Mucosa of descending colon (tissue), 3 donors: ENCODE measurements at regions not wholly inside any gene's neighbourhood (a gene's known extent, or its start where the extent isn't known, plus 50 kb on each side); places are given as distances from the start of the nearest gene placed in this dataset.
A peak's percentile ranks its signal among the peaks of the same experiment; 100 is the strongest.
"Not testable (repeated sequence)": the region's sequence is repeated elsewhere in the genome, so short reads cannot be mapped to it uniquely, and the experiment has no call there.

Experiments
- ATAC-seq: fragments of 200-7000 bp; cut with Tn5 transposase; one replicate; pipeline ENCODE4 v1.9.1; 2020; ENCODE audit warnings: mild to moderate bottlenecking, moderate library complexity
- DNase-seq, 3 donors: peaks; one replicate each; pipeline ENCODE4 v3.0.0-alpha.2; 2020
- H3K36me3 ChIP-seq: fragments of 200-600 bp; one replicate; pipeline ENCODE4 v1.8.0; 2021; ENCODE audit warnings: low read depth, mild to moderate bottlenecking
- H3K4me1 ChIP-seq: fragments of 200-600 bp; one replicate; pipeline ENCODE4 v1.8.0; 2021; ENCODE audit warnings: low read depth, mild to moderate bottlenecking
- H3K4me3 ChIP-seq: fragments of 200-600 bp; one replicate; pipeline ENCODE4 v1.8.0; 2021; ENCODE audit warnings: mild to moderate bottlenecking
- H3K9me3 ChIP-seq: fragments of 200-600 bp; one replicate; pipeline ENCODE4 v1.8.0; 2021; ENCODE audit warnings: mild to moderate bottlenecking
- intact Hi-C, 2 donors: fragments of 100-400 bp; cut with DNase I in 1 of 2; cut with micrococcal nuclease in 1 of 2; formaldehyde crosslinking; loops; one replicate each; pipeline versions ENCODE4 v1.11.0 to v1.11.1; 2022; cut with DNase I, micrococcal nuclease
- TF ChIP-seq, protein P1 (sequence below): fragments of 200-600 bp; IDR thresholded peaks from one replicate; pipeline ENCODE4 v1.8.0; 2022; ENCODE audit warnings: antibody characterized with exemption, mild to moderate bottlenecking
- donor health status: DM: no; HTN: no; CAD: no; lungs with moderate emphysema.
- donor health status: DM: no; HTN: no; CAD: no.
- donor health status: DM: no; HTN: yes; CAD: no.

DNA sequence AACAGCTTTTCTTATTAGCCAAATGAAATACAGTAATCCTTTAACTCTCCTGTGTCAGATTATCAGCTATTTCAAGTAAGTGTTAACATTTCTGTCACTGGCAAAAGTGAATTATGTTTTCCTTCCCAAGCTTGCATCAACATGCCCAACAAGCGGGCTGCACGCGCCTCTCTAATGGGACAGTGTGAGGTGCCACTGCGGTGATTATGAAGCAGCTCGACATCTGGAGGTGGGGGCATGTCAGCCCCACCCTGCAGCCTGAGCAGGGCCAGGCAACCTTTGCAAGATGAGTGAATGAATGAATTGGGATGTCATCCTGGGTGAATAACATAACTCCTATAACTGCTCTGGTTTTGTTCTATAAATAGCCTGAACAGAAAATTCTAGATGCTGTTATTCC, 301.4 kb downstream of the ZNF326 start:
- intact Hi-C loops = no loop called here
- Histone ChIP-seq H3K9me3 (no peaks in the 10 kb centered on the region), H3K4me1 (no peaks in the 10 kb centered on the region), H3K36me3 (no peaks in the 10 kb centered on the region), H3K4me3 (no peak overlapping the region)
- ATAC-seq = no peak
- TF ChIP-seq, protein P1, sequence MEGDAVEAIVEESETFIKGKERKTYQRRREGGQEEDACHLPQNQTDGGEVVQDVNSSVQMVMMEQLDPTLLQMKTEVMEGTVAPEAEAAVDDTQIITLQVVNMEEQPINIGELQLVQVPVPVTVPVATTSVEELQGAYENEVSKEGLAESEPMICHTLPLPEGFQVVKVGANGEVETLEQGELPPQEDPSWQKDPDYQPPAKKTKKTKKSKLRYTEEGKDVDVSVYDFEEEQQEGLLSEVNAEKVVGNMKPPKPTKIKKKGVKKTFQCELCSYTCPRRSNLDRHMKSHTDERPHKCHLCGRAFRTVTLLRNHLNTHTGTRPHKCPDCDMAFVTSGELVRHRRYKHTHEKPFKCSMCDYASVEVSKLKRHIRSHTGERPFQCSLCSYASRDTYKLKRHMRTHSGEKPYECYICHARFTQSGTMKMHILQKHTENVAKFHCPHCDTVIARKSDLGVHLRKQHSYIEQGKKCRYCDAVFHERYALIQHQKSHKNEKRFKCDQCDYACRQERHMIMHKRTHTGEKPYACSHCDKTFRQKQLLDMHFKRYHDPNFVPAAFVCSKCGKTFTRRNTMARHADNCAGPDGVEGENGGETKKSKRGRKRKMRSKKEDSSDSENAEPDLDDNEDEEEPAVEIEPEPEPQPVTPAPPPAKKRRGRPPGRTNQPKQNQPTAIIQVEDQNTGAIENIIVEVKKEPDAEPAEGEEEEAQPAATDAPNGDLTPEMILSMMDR = no peak
- no peak for DNase-seq

DNA sequence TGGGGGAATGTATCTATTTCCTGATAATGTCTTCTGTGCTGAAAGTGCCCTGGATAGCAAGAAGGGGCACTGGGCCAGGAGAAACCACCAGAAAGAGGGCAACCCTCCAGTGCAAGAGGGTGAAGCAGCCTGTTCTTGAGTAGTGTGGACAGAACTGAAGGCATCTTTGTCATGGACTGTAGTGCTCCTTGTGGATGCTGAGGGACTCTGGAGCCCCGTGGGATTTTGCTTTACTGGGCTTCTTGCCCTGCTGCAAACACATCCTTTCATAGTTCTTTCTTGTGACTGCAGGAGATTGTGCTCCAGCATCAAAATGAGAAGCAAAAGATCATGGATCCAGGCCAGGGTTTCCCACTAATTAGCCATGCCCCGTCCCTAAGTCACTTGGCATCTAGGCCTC, 300.6 kb downstream of the ZNF326 start:
- TF ChIP-seq, protein P1 = no peak
- no peaks in the 10 kb centered on the region for H3K36me3 ChIP-seq
- intact Hi-C loops = no loop called here
- ATAC-seq (no peak), DNase-seq (no peak)
- H3K9me3 ChIP-seq = no peaks in the 10 kb centered on the region
- H3K4me1 ChIP-seq = no peaks in the 10 kb centered on the region
- H3K4me3 ChIP-seq = no peak overlapping the region

DNA sequence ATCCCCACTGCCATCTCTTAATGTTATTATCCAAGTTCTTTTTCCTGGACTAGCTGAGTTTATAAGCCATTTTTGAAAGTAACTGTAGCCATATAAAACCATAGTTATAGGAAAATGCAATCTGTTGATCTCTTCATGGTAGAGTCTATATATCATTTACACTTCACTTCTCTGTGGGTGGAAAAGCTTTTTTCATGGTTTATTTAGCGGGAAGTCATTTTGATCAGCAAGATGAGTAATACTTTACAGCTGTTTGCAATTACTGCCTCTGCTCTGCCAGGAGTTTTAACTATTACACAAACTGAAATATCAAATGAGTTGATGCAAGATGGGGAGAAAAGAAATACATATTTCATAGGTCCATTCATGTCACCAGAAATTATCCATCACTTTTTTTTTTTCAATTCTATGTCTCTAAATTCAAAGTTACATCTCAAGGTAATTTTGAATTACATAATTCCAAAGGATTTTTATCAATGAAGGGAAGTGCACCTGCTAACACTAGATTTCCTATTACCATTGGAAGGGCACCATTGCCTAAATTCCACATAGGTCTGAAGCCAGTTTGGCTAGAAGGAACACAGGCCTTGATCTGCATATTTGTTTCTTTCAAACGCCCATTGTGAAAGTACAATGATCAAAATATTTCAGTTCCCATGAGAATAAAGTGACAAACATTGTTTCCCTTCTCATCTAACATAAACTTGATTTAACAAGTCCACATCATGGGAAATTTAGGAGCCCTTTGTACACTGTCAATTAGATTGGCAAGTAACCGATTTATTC, 296.7 kb downstream of the ZNF326 start:
- no peaks in the 10 kb centered on the region for H3K4me1 ChIP-seq
- H3K9me3 ChIP-seq = no peaks in the 10 kb centered on the region
- no peak overlapping the region for H3K4me3 ChIP-seq
- peak; percentile 58 for ATAC-seq
- DNase-seq = no peak
- intact Hi-C loops = no loop called here
- H3K36me3 ChIP-seq = no peaks in the 10 kb centered on the region
- TF ChIP-seq, protein P1 = no peak

DNA sequence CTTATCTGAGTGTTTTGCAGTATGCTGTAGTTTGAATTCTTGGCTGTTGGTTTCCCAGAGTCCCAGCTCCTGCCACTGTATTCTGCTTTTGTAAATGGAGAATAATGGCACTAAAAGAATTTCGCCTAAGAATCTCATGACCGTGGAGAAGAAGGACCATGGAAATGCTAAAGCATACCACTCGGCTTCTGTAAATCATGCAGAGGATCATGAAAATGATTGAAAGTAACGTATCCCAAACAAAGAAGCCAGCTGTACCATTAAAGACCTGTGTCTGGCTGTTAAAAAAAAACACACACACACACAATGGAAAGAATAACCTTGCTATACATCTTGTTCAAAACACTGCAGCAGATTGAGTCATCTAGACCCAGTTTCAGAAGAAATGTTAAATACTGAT, 287.9 kb downstream of the ZNF326 start:
- H3K9me3 ChIP-seq = no peaks in the 10 kb centered on the region
- TF ChIP-seq, protein P1 = no peak
- H3K4me3 ChIP-seq = no peak overlapping the region
- H3K36me3 ChIP-seq = no peaks in the 10 kb centered on the region
- no peak for DNase-seq
- no peak for ATAC-seq
- intact Hi-C loops = no loop called here
- no peaks in the 10 kb centered on the region for H3K4me1 ChIP-seq

DNA sequence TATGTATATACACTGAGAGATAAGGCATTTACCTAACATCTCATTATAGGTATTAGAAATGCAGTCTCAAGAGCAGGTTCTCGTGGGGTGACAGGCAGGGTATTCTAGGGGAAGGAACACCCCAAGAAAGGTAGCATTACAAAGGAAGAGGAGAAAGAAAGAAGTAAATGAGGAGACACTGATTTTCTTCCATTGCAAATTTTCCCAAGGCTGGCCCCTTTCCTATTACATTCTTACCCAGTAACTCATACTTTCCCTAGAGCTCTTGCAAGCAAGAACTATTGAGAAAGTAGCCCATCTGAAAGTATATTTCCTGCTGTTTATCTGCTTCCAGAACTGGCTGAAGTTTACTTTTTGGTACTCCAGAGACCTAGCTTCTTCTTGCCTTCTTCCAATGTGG, 287.0 kb downstream of the ZNF326 start:
- H3K4me3 ChIP-seq, H3K9me3 ChIP-seq, DNase-seq, H3K4me1 ChIP-seq, intact Hi-C loops, ATAC-seq, H3K36me3 ChIP-seq: not testable (repeated sequence)

DNA sequence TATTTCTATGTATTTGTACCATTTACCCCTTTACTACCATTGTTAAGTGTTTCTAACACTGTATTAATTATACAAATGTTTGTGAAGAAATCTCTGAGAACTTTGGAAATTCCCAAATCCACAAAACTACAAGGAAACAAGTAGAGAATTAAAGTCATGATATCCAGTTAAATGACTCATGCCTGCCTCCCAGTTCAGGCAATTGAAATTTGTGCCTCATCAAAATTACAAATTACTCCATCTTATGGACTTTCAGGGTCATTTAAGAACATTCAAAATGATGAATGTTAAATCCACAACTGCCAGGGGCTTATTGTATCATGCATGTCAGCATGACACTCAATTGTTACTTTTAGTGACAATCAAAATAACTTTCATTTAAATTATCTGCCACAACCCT, 282.4 kb downstream of the ZNF326 start:
- Histone ChIP-seq H3K9me3 (no peaks in the 10 kb centered on the region), H3K36me3 (no peaks in the 10 kb centered on the region), H3K4me3 (no peak overlapping the region), H3K4me1 (no peaks in the 10 kb centered on the region)
- intact Hi-C loops = no loop called here
- TF ChIP-seq, protein P1 = no peak
- DNase-seq (no peak), ATAC-seq (no peak)
